HG03175 (cell line): ENCODE measurements at regions not wholly inside any gene's neighbourhood (a gene's known extent, or its start where the extent isn't known, plus 50 kb on each side); places are given as distances from the start of the nearest gene placed in this dataset.
"Not testable (repeated sequence)": the region's sequence is repeated elsewhere in the genome, so short reads cannot be mapped to it uniquely, and the experiment has no call there.

Source experiments
- ATAC-seq: cut with Tn5 transposase; IDR thresholded peaks from one replicate; pipeline ENCODE4 v1.9.1; 2021; ENCODE audit warnings: mild to moderate bottlenecking, moderate library complexity; ENCODE audit not compliant: unreplicated experiment

DNA sequence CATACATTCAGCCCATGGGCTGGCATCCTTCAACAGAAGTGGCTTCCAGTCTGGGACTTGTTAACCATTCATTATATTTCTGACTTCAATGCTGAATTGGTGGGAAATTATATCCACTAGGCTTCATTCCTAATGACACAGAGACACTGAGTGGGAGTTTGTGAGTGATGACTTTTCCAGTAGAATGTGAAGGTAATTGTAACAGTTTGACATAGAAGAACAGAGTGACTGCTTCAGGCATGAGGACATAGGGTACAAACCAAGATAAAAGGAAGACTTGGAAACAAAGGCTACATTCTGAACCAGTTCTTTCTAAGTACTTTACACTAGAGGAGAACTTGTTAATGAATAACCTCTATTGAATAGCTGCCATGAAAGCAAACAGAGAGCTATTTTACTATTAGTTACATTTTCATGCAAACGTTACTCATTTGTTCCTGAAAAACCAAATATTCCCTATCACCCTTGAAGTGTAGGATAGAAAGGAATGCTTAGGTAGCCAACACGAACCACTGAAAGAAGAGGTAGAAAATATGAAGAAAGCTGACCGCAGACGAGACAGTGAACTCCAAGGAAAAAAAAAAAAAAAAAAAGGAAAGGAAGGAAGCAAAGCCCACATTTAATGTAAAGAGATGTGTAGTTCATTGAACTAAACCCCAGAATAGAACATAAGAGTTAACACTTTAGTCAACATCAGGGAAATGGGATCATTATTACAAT is 237.0 kb upstream of the SEMA3C start:
- no peak for ATAC-seq

DNA sequence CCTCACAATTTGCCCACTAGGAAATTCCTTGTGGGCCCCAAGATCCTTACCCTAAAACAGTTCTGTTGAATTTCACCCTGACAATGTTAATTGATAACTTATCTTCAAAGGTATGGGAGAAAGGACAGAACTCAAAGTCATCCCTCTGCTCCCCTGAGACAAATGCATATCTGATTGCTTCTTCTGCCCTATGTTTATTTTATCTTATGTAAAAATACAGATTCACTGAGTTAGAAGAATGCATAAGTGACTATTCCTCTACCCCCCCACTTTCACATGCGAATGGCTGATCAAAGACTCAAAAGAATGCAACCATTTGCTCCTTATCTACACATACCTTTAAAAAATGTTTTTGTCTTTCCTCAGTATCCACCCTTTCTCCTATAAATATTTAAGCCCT is 235.7 kb upstream of the SEMA3C start:
- no peak for ATAC-seq

DNA sequence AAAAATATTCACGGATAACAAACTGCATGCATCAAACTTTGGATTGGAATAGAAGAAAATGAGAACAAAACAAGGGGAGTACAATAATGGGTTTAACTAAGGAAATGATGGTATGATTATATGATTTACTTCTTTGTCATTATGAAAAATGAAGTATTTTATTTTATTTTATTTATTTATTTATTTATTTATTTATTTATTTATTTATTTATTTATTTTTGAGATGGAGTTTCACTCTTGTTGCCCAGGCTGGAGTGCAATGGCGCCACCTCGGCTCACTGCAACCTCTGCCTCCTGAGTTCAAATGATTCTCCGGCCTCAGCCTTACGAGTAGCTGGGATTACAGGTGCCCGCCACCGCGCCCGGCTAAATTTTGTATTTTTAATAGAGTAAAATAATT is 234.1 kb upstream of the SEMA3C start:
- ATAC-seq, result not testable (repeated sequence)

DNA sequence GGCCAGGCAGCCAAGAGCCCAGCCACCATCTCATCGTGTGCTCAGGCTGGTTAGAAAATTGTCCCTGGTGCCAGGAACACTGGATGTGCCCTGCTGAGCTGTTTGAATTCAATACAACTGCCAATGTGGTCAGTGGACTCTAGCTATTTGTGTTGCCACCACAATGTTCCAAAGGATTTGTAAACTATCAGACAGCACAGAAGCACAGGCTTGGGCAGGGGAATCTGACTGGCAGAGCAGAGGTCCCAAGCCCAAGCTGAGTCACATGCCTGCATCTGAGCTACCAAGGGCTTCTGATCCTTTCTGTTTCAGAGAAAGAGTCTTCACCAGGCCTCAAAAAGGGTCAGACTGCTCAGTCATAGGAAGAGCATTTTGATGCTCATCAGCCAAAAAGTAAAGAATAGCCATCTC is 232.1 kb upstream of the SEMA3C start:
- no peak for ATAC-seq

GRCh38 chr7:81143856-81144255 is 225.0 kb upstream of the SEMA3C start:
- ATAC-seq, result no peak

DNA sequence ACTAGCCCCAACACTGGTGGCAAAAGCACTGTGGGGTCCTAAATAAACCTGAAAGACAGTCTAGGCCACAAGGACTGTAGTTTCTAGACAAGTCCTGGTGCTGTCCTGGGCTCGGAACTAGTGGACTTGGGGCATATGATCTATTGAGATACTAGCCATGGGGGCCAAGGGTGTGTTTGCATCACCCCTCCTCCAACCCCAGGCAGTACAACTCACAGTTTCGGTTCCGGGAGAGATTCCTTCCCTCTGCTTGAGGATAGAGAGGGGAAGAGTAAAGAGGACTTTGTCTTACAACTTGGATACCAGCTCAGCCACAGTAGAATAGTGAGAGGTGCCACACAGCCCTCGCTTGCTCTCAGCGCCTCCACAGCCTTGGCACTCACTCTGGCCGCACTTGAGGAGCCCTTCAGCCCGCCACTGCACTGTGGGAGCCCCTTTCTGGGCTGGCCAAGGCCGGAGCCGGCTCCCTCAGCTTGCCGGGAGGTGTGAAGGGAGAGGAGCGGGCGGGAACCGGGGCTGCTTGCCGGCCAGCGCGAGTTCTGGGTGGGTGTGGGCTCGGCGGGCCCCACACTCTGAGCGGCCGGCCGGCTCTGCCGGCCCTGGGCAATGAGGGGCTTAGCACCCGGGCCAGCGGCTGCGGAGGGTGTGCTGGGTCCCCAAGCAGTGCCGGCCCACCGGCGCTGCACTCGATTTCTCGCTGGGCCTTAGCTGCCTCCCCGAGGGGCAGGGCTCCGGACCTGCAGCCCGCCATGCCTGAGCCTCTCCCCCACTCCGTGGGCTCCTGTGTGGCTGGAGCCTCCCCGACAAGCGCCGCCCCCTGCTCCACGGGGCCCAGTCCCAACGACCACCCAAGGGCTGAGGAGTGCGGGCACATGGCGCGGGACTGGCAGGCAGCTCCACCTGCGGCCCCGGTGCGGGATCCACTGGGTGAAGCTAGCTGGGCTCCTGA is 222.7 kb upstream of the SEMA3C start:
- ATAC-seq, result not testable (repeated sequence)

- no peak for ATAC-seq
Observed at GRCh38 chr7:81140775-81141174, 221.9 kb upstream of the SEMA3C start.

GRCh38 chr7:81140252-81140651 is 221.4 kb upstream of the SEMA3C start:
- ATAC-seq, result no peak

DNA sequence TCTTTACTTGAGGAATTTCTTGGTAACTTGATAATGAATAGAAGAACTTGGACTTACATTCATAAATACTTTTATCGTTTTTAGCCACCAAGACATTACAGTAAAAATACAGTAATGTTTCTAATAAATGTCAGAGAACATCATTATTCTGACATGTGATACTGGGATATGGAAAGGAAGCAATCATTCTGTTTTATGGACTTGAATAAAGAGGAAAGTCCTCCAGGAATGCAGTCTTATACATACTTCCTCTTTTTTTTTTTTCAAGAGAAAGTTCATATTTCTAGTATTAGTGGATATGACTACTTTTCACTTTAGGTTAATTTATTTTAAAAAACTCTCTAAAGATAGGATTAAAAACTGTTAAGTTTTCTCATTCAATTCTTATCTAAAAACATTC is 220.0 kb upstream of the SEMA3C start:
- no peak for ATAC-seq

GRCh38 chr7:81135324-81135723 is 216.5 kb upstream of the SEMA3C start:
- ATAC-seq, result no peak

- ATAC-seq, result no peak
Observed at GRCh38 chr7:81128011-81128410, 209.2 kb upstream of the SEMA3C start.

GRCh38 chr7:81120803-81121202 is 202.0 kb upstream of the SEMA3C start:
- no peak for ATAC-seq

DNA sequence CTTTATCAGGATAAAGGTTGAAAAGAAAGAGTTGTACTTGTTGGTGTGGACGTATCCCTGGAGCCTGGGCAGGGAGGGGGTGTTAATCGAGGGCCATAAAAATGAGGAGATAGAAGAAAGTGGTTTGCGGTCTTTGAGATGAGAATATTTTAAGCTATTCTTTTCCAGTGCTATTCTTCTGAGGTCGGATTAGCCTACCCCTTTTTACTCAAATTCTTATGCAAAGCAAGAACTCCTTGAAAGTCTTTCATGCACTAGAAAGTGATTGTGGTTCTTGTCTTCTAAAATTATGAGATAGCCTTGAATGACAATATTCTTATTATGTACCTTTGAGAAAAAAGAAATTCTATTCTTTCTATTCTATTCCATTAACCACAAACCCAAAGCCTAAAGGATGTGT is 201.3 kb upstream of the SEMA3C start:
- no peak for ATAC-seq

DNA sequence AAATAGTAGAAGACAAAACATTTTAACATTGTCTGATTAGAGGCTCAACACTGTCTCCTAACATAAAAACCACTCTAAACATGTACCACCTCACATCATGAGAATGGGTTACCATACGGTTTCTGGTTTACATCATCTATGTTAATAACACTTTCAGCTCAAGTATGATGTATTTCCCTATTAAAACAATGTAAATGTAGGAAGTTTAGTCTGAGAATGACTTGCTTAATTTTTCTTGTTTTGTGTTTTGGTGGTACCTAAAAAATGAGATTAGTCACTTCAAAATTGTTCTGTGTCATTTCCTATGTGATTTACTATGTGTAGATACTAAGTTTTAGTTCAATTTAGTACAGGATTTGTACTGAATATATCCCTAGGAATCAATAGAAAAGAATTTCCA is 195.8 kb upstream of the SEMA3C start:
- no peak for ATAC-seq

DNA sequence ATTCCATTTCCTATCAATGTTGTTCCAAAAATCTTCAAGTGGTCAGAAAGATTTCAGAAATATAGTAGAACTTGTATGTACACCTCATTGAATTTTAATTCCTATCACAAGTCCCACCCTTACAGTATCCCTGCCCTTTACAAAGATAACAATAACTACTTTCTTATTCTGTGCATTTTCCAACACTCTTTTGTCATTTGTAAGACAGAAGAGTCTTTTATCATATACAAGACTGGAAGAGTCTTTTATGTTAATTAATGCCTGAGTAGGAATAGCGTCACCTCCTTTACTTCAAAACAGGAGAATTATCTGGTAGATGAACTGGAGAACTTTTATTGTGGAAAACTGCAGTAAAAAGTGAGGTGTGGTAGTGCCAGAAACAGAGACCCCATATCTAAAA is 193.9 kb upstream of the SEMA3C start:
- ATAC-seq, result no peak

DNA sequence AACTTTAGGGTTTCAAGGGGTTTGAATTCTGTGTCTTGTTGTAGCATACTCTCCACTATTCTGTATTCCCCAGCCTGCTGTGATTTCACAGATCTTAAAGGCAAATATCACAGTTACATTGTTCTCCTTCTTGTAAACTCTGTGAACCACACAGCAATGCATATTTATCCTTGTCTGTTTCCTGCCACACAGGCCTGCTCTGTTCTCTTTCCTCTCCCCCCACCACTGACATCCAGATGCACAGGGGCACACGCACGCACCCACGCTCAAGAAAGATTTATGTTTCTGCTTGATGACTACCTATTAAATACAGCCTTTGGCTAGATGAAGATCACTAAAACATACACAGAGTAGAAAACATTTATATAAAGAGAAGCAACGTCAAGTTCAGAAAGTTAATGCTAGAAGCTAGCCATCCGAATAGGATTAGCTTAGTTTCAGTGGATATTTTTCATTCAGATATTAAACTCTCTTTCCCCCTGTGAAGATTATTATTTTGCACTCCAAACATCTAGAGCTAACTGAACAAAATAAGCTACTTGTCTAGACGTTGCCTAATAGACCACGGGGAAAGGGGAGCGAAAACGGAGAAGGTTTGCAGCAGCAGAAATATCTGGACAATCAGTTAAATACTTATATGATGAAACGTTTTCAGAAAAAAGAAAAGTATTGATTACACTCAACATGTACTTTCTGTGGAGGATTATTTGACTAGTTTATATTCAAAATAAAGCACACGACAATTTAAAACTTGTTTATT is 193.1 kb upstream of the SEMA3C start:
- ATAC-seq, result no peak

DNA sequence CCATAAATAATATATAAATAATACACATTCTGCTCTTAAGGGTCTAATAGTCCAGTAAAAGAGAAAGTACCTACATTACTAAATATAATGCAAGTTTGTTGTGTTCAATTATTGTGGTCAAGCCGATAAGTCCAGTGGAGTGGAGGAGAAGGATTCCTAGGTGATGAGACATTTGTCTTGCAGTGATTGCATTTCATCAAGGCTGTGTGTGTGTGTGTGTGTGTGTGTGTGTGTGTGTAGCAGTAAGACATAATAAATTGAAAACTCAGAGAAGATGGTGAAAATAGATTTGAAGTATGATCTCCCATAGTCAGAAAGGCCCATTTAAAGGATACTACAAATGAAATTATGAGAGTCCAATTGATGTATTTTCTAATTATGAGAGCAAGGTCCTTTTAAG is 192.5 kb upstream of the SEMA3C start:
- no peak for ATAC-seq

GRCh38 chr7:81110673-81111072 is 191.8 kb upstream of the SEMA3C start:
- no peak for ATAC-seq

GRCh38 chr7:81098213-81098612 is 179.4 kb upstream of the SEMA3C start:
- no peak for ATAC-seq

- no peak for ATAC-seq
Observed at GRCh38 chr7:81094952-81095351, 176.1 kb upstream of the SEMA3C start.

- ATAC-seq, result no peak
Observed at GRCh38 chr7:81081616-81082015, 162.8 kb upstream of the SEMA3C start.
